Ovary (tissue), 3 donors: ENCODE measurements at regions not wholly inside any gene's neighbourhood (a gene's known extent, or its start where the extent isn't known, plus 50 kb on each side); places are given as distances from the start of the nearest gene placed in this dataset.

ENCODE experiments used
- EP300 ChIP-seq: sonication (generic); formaldehyde crosslinking; IDR thresholded peaks from one replicate; pipeline ENCODE4 v1.6.1; 2017; ENCODE audit warnings: antibody characterized with exemption
- POLR2A ChIP-seq: fragments of 450-650 bp; IDR thresholded peaks from one replicate; pipeline ENCODE4 v1.6.1; 2017; ENCODE audit warnings: antibody characterized with exemption, mild to moderate bottlenecking, moderate library complexity
- TF ChIP-seq, protein P1 (sequence below), 3 donors: fragments of 450-650 bp in 2 of 3; fragments of 200-600 bp in 1 of 3; IDR thresholded peaks; one replicate each; pipeline versions ENCODE4 v1.5.1 to v1.8.0; 2016 to 2022; ENCODE audit warnings: antibody characterized with exemption in 3 of 3, mild to moderate bottlenecking in 1 of 3
- donor health status: DM: no; HTN: no; CAD: no.

DNA sequence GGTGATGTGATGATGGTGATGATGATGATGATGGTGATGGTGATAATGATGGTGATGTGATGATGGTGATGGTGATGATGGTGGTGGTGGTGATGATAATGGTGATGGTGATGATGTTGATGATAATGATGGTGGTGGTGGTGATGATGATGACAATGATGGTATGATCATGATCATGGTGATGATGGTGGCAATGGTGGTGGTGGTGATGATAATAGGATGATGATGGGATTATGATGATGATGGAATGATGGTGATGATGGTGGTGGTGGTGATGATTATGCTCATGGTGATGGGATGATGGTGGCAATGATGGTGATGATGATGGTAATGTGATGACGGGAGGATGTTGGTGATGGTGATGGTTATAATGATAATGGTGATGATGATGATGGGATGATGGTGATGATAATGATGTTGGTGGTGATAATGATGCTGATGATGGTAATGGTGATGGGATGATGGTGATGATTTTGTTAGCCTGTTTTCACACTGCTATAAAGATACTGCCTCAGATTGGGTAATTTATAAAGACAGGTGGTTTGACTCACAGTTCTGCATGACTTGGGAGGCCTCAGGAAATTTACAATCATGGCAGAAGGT lies 314.8 kb upstream of the SFSWAP start:
- TF ChIP-seq, protein P1, sequence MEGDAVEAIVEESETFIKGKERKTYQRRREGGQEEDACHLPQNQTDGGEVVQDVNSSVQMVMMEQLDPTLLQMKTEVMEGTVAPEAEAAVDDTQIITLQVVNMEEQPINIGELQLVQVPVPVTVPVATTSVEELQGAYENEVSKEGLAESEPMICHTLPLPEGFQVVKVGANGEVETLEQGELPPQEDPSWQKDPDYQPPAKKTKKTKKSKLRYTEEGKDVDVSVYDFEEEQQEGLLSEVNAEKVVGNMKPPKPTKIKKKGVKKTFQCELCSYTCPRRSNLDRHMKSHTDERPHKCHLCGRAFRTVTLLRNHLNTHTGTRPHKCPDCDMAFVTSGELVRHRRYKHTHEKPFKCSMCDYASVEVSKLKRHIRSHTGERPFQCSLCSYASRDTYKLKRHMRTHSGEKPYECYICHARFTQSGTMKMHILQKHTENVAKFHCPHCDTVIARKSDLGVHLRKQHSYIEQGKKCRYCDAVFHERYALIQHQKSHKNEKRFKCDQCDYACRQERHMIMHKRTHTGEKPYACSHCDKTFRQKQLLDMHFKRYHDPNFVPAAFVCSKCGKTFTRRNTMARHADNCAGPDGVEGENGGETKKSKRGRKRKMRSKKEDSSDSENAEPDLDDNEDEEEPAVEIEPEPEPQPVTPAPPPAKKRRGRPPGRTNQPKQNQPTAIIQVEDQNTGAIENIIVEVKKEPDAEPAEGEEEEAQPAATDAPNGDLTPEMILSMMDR (IDR thresholded peaks at IDR 0.05), result no peak
- TF ChIP-seq EP300, result no peak
- TF ChIP-seq POLR2A, result no peak
